ENCODE measurements at regions not wholly inside any gene's neighbourhood (a gene's known extent, or its start where the extent isn't known, plus 50 kb on each side); places are given as distances from the start of the nearest gene placed in this dataset.

DNA sequence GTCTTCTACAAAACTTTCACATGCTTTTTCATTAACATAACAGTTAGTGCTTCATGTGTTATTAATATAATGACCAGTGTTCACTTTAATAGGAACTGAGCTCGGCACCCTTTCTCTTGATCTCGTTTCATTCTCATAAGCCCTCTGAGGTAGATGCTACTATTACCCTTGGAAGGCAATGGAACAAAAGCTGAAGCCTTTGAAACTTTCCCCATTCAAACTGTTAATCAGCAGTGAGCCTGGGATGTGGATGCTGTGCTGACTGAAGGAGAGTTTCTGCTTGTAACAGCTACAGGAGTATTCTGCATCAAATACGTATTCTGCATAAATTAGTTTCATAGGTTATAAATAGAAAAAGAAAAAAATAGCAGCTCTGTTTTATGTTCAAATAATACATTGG, 904.0 kb upstream of the CDH2 start:
- H3K79me1 ChIP-seq (ENCODE audit: low read depth, low read length), result no peaks in the 10 kb centered on the region
- no peak overlapping the region for H3K14ac ChIP-seq (ENCODE audit: insufficient read length)
- no peak overlapping the region for H2AFZ ChIP-seq (ENCODE audit: low read length)
- ChIA-PET POLR2A (ENCODE audit: partially characterized antibody) (no interaction called here), CTCF (ENCODE audit: partially characterized antibody) (no interaction called here)
- H3K4me2 ChIP-seq (ENCODE audit: insufficient read depth in 1 of 2, low read depth in 2 of 2, low read length in 2 of 2), result no peak overlapping the region
- TF ChIP-seq PHF8 (conservative IDR thresholded peaks at IDR 0.05; ENCODE audit: low read depth, low read length), result no peak
- TF ChIP-seq, protein P1, sequence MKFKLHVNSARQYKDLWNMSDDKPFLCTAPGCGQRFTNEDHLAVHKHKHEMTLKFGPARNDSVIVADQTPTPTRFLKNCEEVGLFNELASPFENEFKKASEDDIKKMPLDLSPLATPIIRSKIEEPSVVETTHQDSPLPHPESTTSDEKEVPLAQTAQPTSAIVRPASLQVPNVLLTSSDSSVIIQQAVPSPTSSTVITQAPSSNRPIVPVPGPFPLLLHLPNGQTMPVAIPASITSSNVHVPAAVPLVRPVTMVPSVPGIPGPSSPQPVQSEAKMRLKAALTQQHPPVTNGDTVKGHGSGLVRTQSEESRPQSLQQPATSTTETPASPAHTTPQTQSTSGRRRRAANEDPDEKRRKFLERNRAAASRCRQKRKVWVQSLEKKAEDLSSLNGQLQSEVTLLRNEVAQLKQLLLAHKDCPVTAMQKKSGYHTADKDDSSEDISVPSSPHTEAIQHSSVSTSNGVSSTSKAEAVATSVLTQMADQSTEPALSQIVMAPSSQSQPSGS (IDR thresholded peaks at IDR 0.05; ENCODE audit: low read length), result no peak
- TF ChIP-seq MAFK (IDR thresholded peaks at IDR 0.05; ENCODE audit: low read depth, low read length), result no peak
- TF ChIP-seq POLR2AphosphoS5 (IDR thresholded peaks at IDR 0.05; ENCODE audit: low read depth, low read length), result no peak
- no peak for TF ChIP-seq KDM5A (IDR thresholded peaks at IDR 0.05; ENCODE audit: low read length)
- TF ChIP-seq, protein P2, sequence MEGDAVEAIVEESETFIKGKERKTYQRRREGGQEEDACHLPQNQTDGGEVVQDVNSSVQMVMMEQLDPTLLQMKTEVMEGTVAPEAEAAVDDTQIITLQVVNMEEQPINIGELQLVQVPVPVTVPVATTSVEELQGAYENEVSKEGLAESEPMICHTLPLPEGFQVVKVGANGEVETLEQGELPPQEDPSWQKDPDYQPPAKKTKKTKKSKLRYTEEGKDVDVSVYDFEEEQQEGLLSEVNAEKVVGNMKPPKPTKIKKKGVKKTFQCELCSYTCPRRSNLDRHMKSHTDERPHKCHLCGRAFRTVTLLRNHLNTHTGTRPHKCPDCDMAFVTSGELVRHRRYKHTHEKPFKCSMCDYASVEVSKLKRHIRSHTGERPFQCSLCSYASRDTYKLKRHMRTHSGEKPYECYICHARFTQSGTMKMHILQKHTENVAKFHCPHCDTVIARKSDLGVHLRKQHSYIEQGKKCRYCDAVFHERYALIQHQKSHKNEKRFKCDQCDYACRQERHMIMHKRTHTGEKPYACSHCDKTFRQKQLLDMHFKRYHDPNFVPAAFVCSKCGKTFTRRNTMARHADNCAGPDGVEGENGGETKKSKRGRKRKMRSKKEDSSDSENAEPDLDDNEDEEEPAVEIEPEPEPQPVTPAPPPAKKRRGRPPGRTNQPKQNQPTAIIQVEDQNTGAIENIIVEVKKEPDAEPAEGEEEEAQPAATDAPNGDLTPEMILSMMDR (IDR thresholded peaks at IDR 0.05; ENCODE audit: control extremely low read depth in 1 of 3, insufficient read depth in 1 of 3, low read depth in 1 of 3, low read length in 3 of 3), result no peak
- TF ChIP-seq EGR1 (IDR thresholded peaks at IDR 0.05; ENCODE audit: borderline replicate concordance, low read depth, low read length), result no peak
- TF ChIP-seq POLR2A (IDR thresholded peaks at IDR 0.05; ENCODE audit: control extremely low read depth in 1 of 2, low read depth in 2 of 2, low read length in 2 of 2), result no peak
- peak; percentile 55 for FAIRE-seq
- no peak overlapping the region for H2BK120ac ChIP-seq (replicated peaks; ENCODE audit: low read depth, low read length)
- H2BK15ac ChIP-seq (ENCODE audit: low read length), result no peak overlapping the region
- H4K91ac ChIP-seq (replicated peaks; ENCODE audit: insufficient read length, low read length), result no peak overlapping the region
- no peak overlapping the region for H3K27ac ChIP-seq (ENCODE audit: low read depth, low read length)
- no peaks in the 10 kb centered on the region for H3K27me3 ChIP-seq (replicated peaks in 1 of 4; ENCODE audit: control insufficient read depth in 3 of 4, extremely low read depth in 1 of 4, insufficient read depth in 3 of 4, low read length in 3 of 4)
- no peak overlapping the region for H3K18ac ChIP-seq (ENCODE audit: extremely low read depth, low read length)
- H3K79me2 ChIP-seq (ENCODE audit: control insufficient read depth in 1 of 2, insufficient read depth in 2 of 2, low read length in 2 of 2), result no peaks in the 10 kb centered on the region
- H3K4ac ChIP-seq (replicated peaks; ENCODE audit: insufficient read length, low read depth, low read length), result no peak overlapping the region
- no peak overlapping the region for H4K8ac ChIP-seq (ENCODE audit: extremely low read depth, insufficient read depth, low read length)
- H3K4me3 ChIP-seq (ENCODE audit: extremely low read depth in 1 of 4, insufficient read depth in 2 of 4, low read depth in 3 of 4, low read length in 4 of 4), result no peak overlapping the region
- WGBS, 2 experiments (ENCODE audit: extremely low coverage in 1 of 2, insufficient coverage in 1 of 2, insufficient read length in 1 of 2, insufficient replicate concordance in 2 of 2, low coverage in 1 of 2, low lambda C conversion rate in 2 of 2, missing lambda C conversion rate in 1 of 2), result 93% methylated on average over 3 of the region's 3 CpGs; no CpG with 5 or more reads in 1 of the 2 experiments
- no peaks in the 10 kb centered on the region for H3K23me2 ChIP-seq (ENCODE audit: low read depth, low read length)
- H3K9me3 ChIP-seq (ENCODE audit: insufficient read depth in 2 of 2, low read depth in 1 of 2, low read length in 1 of 2), result no peaks in the 10 kb centered on the region
- no peak overlapping the region for H2BK5ac ChIP-seq (ENCODE audit: low read depth, low read length)
- no peak for DNase-seq (ENCODE audit: low read depth in 1 of 2, low spot score in 2 of 2)
- H4K5ac ChIP-seq (ENCODE audit: insufficient read length, low read depth, low read length), result no peak overlapping the region
- no peaks in the 10 kb centered on the region for H4K20me1 ChIP-seq (replicated peaks in 1 of 2; ENCODE audit: control insufficient read depth in 1 of 2, insufficient read depth in 2 of 2, low read length in 2 of 2)
- no peak overlapping the region for H2AK5ac ChIP-seq (ENCODE audit: low read depth, low read length)
- H3K23ac ChIP-seq (ENCODE audit: insufficient read length), result no peak overlapping the region
- no peaks in the 10 kb centered on the region for H3K4me1 ChIP-seq (replicated peaks in 1 of 4; ENCODE audit: control insufficient read depth in 3 of 4, insufficient read depth in 4 of 4, low read length in 3 of 4)
- no peaks in the 10 kb centered on the region for H3K36me3 ChIP-seq (ENCODE audit: control insufficient read depth in 2 of 4, insufficient read depth in 4 of 4, low read length in 3 of 4)
- H3K9ac ChIP-seq (replicated peaks in 1 of 4; ENCODE audit: extremely low read depth in 1 of 4, low read depth in 3 of 4, low read length in 3 of 4), result no peak overlapping the region
- no peak overlapping the region for H2BK12ac ChIP-seq (ENCODE audit: low read depth, low read length)
- no peak overlapping the region for H3K56ac ChIP-seq (replicated peaks; ENCODE audit: insufficient read length, low read depth, low read length)
- no peak overlapping the region for H2BK20ac ChIP-seq (ENCODE audit: low read length)
